ENCODE measurements at regions not wholly inside any gene's neighbourhood (a gene's known extent, or its start where the extent isn't known, plus 50 kb on each side); places are given as distances from the start of the nearest gene placed in this dataset.
"Not testable (repeated sequence)": the region's sequence is repeated elsewhere in the genome, so short reads cannot be mapped to it uniquely, and the experiment has no call there.

GRCh38 chr10:33773886-33774480 is 439.5 kb upstream of the NRP1 start:
- Histone ChIP-seq H3K27me3 (ENCODE audit: insufficient read depth, low read depth) (no peaks in the 10 kb centered on the region), H3K4me1 (ENCODE audit: low read depth, poor library complexity, severe bottlenecking) (no peaks in the 10 kb centered on the region), H3K79me2 (ENCODE audit: insufficient read depth, low read depth) (no peaks in the 10 kb centered on the region), H3K36me3 (ENCODE audit: insufficient read depth) (no peaks in the 10 kb centered on the region), H3K4me3 (IDR thresholded peaks at IDR 0.05; ENCODE audit: insufficient read depth, low read depth, low read length) (no peak overlapping the region), H3K4me2 (no peak overlapping the region), H3K9ac (no peak overlapping the region), H4K20me1 (ENCODE audit: insufficient read depth) (no peaks in the 10 kb centered on the region), H3K27ac (no peak overlapping the region), H2AFZ (ENCODE audit: low read depth) (no peak overlapping the region)
- no peak for TF ChIP-seq CTCF (conservative IDR thresholded peaks at IDR 0.05; ENCODE audit: low read depth, low read length)

- no peak for TF ChIP-seq CTCF (conservative IDR thresholded peaks at IDR 0.05; ENCODE audit: low read depth, low read length)
- no peaks in the 10 kb centered on the region for H3K4me1 ChIP-seq (ENCODE audit: low read depth, poor library complexity, severe bottlenecking)
- no peaks in the 10 kb centered on the region for H3K79me2 ChIP-seq (ENCODE audit: insufficient read depth, low read depth)
- H4K20me1 ChIP-seq (ENCODE audit: insufficient read depth): no peaks in the 10 kb centered on the region
- H3K27ac ChIP-seq: no peak overlapping the region
- H3K4me3 ChIP-seq (IDR thresholded peaks at IDR 0.05; ENCODE audit: insufficient read depth, low read depth, low read length): no peak overlapping the region
- H3K9ac ChIP-seq: no peak overlapping the region
- no peak overlapping the region for H2AFZ ChIP-seq (ENCODE audit: low read depth)
- H3K27me3 ChIP-seq (ENCODE audit: insufficient read depth, low read depth): no peaks in the 10 kb centered on the region
- no peaks in the 10 kb centered on the region for H3K36me3 ChIP-seq (ENCODE audit: insufficient read depth)
- no peak overlapping the region for H3K4me2 ChIP-seq
These were observed 438.7 kb upstream of the NRP1 start for GRCh38 chr10:33773253-33773573.

- Histone ChIP-seq H3K9ac (no peak overlapping the region), H3K36me3 (ENCODE audit: insufficient read depth) (no peaks in the 10 kb centered on the region), H4K20me1 (ENCODE audit: insufficient read depth) (no peaks in the 10 kb centered on the region), H3K27me3 (ENCODE audit: insufficient read depth, low read depth) (no peaks in the 10 kb centered on the region), H2AFZ (ENCODE audit: low read depth) (no peak overlapping the region), H3K27ac (no peak overlapping the region), H3K4me2 (no peak overlapping the region), H3K4me3 (IDR thresholded peaks at IDR 0.05; ENCODE audit: insufficient read depth, low read depth, low read length) (no peak overlapping the region), H3K79me2 (ENCODE audit: insufficient read depth, low read depth) (no peaks in the 10 kb centered on the region), H3K4me1 (ENCODE audit: low read depth, poor library complexity, severe bottlenecking) (no peaks in the 10 kb centered on the region)
- no peak for TF ChIP-seq CTCF (conservative IDR thresholded peaks at IDR 0.05; ENCODE audit: low read depth, low read length)
These were observed 438.1 kb upstream of the NRP1 start for GRCh38 chr10:33772370-33773252.

- not testable (repeated sequence) for H3K9ac ChIP-seq; H3K36me3 ChIP-seq (ENCODE audit: insufficient read depth); H3K4me3 ChIP-seq (IDR thresholded peaks at IDR 0.05; ENCODE audit: insufficient read depth, low read depth, low read length); H3K4me1 ChIP-seq (ENCODE audit: low read depth, poor library complexity, severe bottlenecking); H3K4me2 ChIP-seq; H4K20me1 ChIP-seq (ENCODE audit: insufficient read depth); H3K27me3 ChIP-seq (ENCODE audit: insufficient read depth, low read depth); H3K79me2 ChIP-seq (ENCODE audit: insufficient read depth, low read depth); H3K27ac ChIP-seq; H2AFZ ChIP-seq (ENCODE audit: low read depth)
These were observed 437.4 kb upstream of the NRP1 start for GRCh38 chr10:33771856-33772255.

GRCh38 chr10:33764694-33765185 is 430.3 kb upstream of the NRP1 start:
- no peak overlapping the region for H3K9ac ChIP-seq
- no peak overlapping the region for H2AFZ ChIP-seq (ENCODE audit: low read depth)
- no peak overlapping the region for H3K4me3 ChIP-seq (IDR thresholded peaks at IDR 0.05; ENCODE audit: insufficient read depth, low read depth, low read length)
- no peaks in the 10 kb centered on the region for H3K36me3 ChIP-seq (ENCODE audit: insufficient read depth)
- H3K4me2 ChIP-seq: no peak overlapping the region
- no peaks in the 10 kb centered on the region for H3K27me3 ChIP-seq (ENCODE audit: insufficient read depth, low read depth)
- H3K27ac ChIP-seq: no peak overlapping the region
- no peaks in the 10 kb centered on the region for H4K20me1 ChIP-seq (ENCODE audit: insufficient read depth)
- no peak for TF ChIP-seq CTCF (conservative IDR thresholded peaks at IDR 0.05; ENCODE audit: low read depth, low read length)
- H3K79me2 ChIP-seq (ENCODE audit: insufficient read depth, low read depth): no peaks in the 10 kb centered on the region
- H3K4me1 ChIP-seq (ENCODE audit: low read depth, poor library complexity, severe bottlenecking): no peaks in the 10 kb centered on the region

Measured in KMS-11 (cell line).